Right cardiac atrium (tissue), 5 donors: ENCODE measurements at regions not wholly inside any gene's neighbourhood (a gene's known extent, or its start where the extent isn't known, plus 50 kb on each side); places are given as distances from the start of the nearest gene placed in this dataset.
"Not testable (repeated sequence)": the region's sequence is repeated elsewhere in the genome, so short reads cannot be mapped to it uniquely, and the experiment has no call there.

Experiments used
- ATAC-seq, 2 donors: fragments of 200-7000 bp; cut with Tn5 transposase; one replicate each; pipeline versions ENCODE4 v1.8.0 to v1.9.1; 2020; ENCODE audit warnings: moderate library complexity in 2 of 2, mild to moderate bottlenecking in 1 of 2
- DNase-seq, 3 donors: peaks; one replicate each; pipeline ENCODE4 v3.0.0-alpha.2; 2020
- H3K27ac ChIP-seq: one replicate; pipeline ENCODE4 v1.5.1; 2013; ENCODE audit warnings: mild to moderate bottlenecking, low read length, control low read depth, moderate library complexity
- H3K27me3 ChIP-seq: one replicate; pipeline ENCODE4 v1.6.1; 2013; ENCODE audit not compliant: control insufficient read depth, insufficient read depth
- H3K4me1 ChIP-seq: one replicate; pipeline ENCODE4 v1.6.1; 2013; ENCODE audit warnings: low read length; ENCODE audit not compliant: control insufficient read depth, insufficient read depth
- H3K4me3 ChIP-seq: one replicate; pipeline ENCODE4 v1.5.1; 2013; ENCODE audit warnings: low read length, control low read depth
- H3K9me3 ChIP-seq: one replicate; pipeline ENCODE4 v1.6.1; 2013; ENCODE audit warnings: low read length; ENCODE audit not compliant: control insufficient read depth
- WGBS: extraction: QIAGEN DNeasy Blood & Tissue Kit; methylation state at CpG from one replicate; pipeline ENCODE4 v1.1.7; 2013; 5-methylcytosine and 5-hydroxymethylcytosine counted together
- intact Hi-C, 4 donors: fragments of 100-400 bp; cut with DNase I; formaldehyde crosslinking; loops; one replicate each; pipeline versions ENCODE4 v1.11.0 to v1.14.0; 2022 to 2023
- donor health status: healthy with polysubstance abuse.
- donor health status: DM: no; HTN: yes; CAD: no.
- donor health status: DM: no; HTN: no; CAD: no.
- donor health status: DM: no; HTN: yes; CAD: no; lungs with severe emphysema.
- donor health status: DM: yes; HTN: yes; CAD: no.

DNA sequence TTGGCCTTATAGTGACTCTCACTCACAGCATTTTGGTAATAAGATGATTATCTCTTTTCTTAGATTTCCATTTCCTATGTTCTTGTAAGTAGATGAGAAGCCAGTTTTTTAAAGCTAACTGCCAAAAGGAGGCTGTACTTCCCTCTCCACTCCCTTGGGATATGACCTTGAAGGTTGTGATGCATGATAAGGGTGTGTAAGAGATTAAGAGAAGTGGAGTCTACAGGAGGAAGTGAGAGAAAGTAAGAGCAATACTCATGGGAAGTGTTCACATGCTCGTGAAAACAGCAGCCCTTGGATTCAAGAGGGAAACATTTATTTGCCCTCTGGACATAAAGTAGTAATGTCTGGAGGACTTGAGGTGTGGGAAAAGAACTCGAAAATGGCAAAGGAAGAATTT, 171.5 kb downstream of the EVA1A start:
- no peak overlapping the region for H3K27ac ChIP-seq
- no peak for DNase-seq
- intact Hi-C loops, result no loop called here
- no peaks in the 10 kb centered on the region for H3K9me3 ChIP-seq
- peaks cover 2% of the 10 kb centered on the region for H3K4me1 ChIP-seq
- WGBS, result 28% methylated on average over 2 of the region's 2 CpGs
- ATAC-seq, result no peak
- H3K27me3 ChIP-seq, result no peaks in the 10 kb centered on the region
- no peak overlapping the region for H3K4me3 ChIP-seq

- no peak overlapping the region for H3K4me3 ChIP-seq
- peaks cover 2% of the 10 kb centered on the region for H3K27me3 ChIP-seq
- ATAC-seq (no peak), DNase-seq (peak in 2 of 3 donors; percentile 25 to 32)
- H3K27ac ChIP-seq, result no peak overlapping the region
- intact Hi-C loops, result no loop called here
- no peaks in the 10 kb centered on the region for H3K4me1 ChIP-seq
- WGBS, result 68% methylated on average over 10 of the region's 10 CpGs
- H3K9me3 ChIP-seq, result no peaks in the 10 kb centered on the region
Measured at GRCh38 chr2:75381032-75381431, 179.7 kb downstream of the EVA1A start.

DNA sequence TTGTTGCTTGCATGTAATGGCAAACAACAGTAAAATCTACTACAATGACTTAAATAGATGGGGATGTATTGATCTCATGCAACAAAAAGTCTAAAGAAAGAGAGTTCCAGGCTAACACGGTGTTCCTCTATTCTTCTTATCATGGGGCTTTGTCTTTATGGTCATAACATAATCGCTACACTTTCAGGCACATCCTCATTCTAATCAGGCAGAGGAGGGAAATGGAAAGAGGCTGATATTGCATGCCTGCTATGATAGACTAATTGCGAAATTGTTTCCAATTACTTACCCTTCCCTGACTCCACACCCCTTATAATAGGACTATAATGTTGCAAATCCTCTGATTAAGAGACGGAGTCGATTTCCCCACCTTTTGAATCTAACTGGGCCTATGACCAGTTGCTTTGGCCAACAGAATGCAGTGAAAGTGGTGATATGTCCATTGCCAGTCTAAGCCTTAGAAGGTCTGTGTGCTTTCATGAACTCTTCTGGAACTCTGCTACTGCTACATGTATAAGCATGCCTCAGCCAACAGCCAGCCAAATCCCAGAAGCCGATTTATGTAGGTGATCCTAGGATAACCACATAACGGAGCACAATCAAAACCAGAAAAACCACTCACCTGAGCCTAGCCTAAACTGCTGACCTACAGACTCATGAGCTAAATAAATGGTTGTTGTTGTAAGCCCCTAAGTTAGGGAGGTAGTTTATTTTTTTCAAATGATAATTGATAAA, 180.3 kb upstream of the TACR1 start:
- 68% methylated on average over 7 of the region's 7 CpGs for WGBS
- intact Hi-C loops, result no loop called here
- H3K9me3 ChIP-seq, result no peaks in the 10 kb centered on the region
- peaks cover 2% of the 10 kb centered on the region for H3K27me3 ChIP-seq
- no peak overlapping the region for H3K4me3 ChIP-seq
- H3K27ac ChIP-seq, result no peak overlapping the region
- no peak for ATAC-seq
- DNase-seq, result no peak
- no peaks in the 10 kb centered on the region for H3K4me1 ChIP-seq

- DNase-seq, result no peak
- WGBS, result 71% methylated on average over 3 of the region's 3 CpGs
- peaks cover 2% of the 10 kb centered on the region for H3K27me3 ChIP-seq
Measured at GRCh38 chr2:75375646-75376582, 176.6 kb upstream of the TACR1 start.

GRCh38 chr2:75374414-75374957, 175.2 kb upstream of the TACR1 start:
- H3K4me3 ChIP-seq, H3K27me3 ChIP-seq, ATAC-seq, H3K9me3 ChIP-seq, H3K27ac ChIP-seq, H3K4me1 ChIP-seq, DNase-seq, intact Hi-C loops: not testable (repeated sequence)
- 66% methylated on average over 6 of the region's 6 CpGs for WGBS

More at GRCh38 chr2:75375646-75376582, 176.6 kb upstream of the TACR1 start:
- intact Hi-C loops, result no loop called here
- no peak for ATAC-seq
- Histone ChIP-seq H3K4me1 (no peaks in the 10 kb centered on the region), H3K4me3 (no peak overlapping the region), H3K9me3 (no peaks in the 10 kb centered on the region), H3K27ac (no peak overlapping the region)

- WGBS, result 90% methylated on average over 1 of the region's 1 CpG
- DNase-seq (no peak), ATAC-seq (no peak)
- intact Hi-C loops, result no loop called here
- Histone ChIP-seq H3K4me3 (no peak overlapping the region), H3K27ac (no peak overlapping the region), H3K4me1 (no peaks in the 10 kb centered on the region), H3K27me3 (no peaks in the 10 kb centered on the region), H3K9me3 (no peaks in the 10 kb centered on the region)
Measured at GRCh38 chr2:75367401-75367800, 168.1 kb upstream of the TACR1 start.

GRCh38 chr2:75361486-75361885, 162.2 kb upstream of the TACR1 start:
- no peak overlapping the region for H3K4me3 ChIP-seq
- no peaks in the 10 kb centered on the region for H3K4me1 ChIP-seq
- intact Hi-C loops, result no loop called here
- no peaks in the 10 kb centered on the region for H3K27me3 ChIP-seq
- no peaks in the 10 kb centered on the region for H3K9me3 ChIP-seq
- no peak overlapping the region for H3K27ac ChIP-seq
- DNase-seq (no peak), ATAC-seq (no peak)

DNA sequence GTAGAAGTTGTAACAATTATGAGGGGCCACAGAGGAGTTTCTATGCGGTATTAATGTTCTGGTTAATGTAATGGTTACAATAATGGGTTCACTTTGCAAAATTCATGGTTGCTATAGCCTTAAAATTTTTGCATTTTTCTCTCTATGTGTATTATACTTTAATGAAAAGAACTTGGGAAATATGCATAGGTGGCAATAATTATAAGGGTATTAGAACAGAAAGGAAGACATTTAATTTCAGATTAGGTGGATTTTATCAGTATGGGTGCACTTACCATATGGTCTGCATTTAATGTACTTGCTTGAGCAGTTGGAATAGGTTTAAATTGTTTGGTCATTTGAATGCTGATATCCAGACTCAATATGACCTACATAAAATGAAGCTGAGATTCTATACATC, 161.6 kb upstream of the TACR1 start:
- WGBS, result 75% methylated on average over 1 of the region's 1 CpG
- H3K9me3 ChIP-seq, result no peaks in the 10 kb centered on the region
- intact Hi-C loops, result no loop called here
- H3K27me3 ChIP-seq, result no peaks in the 10 kb centered on the region
- no peaks in the 10 kb centered on the region for H3K4me1 ChIP-seq
- no peak overlapping the region for H3K4me3 ChIP-seq
- DNase-seq (no peak), ATAC-seq (no peak)
- no peak overlapping the region for H3K27ac ChIP-seq

DNA sequence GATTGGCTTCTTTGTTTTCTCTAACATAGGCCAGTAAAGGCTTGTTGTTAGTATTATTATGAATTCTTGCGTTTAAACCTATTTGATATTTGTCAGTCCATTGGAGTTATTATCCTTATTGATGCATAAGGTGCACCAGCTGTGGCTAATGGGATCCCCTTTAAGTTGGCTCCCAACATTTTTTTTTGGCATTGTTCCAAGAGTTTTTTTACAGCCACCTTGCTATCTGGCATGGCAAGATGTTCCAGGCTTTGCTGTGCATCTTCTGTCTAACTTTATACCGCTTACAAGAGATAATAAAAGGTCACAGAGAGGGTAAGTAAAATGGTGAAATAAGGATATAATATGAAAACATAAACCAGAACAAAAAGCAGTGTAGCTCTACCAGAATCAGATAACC, 157.5 kb upstream of the TACR1 start:
- no peak for ATAC-seq
- Histone ChIP-seq H3K27ac (no peak overlapping the region), H3K9me3 (no peaks in the 10 kb centered on the region), H3K4me1 (no peaks in the 10 kb centered on the region), H3K4me3 (no peak overlapping the region), H3K27me3 (no peaks in the 10 kb centered on the region)
- no peak for DNase-seq
- intact Hi-C loops, result no loop called here
- WGBS, result 67% methylated on average over 2 of the region's 2 CpGs

DNA sequence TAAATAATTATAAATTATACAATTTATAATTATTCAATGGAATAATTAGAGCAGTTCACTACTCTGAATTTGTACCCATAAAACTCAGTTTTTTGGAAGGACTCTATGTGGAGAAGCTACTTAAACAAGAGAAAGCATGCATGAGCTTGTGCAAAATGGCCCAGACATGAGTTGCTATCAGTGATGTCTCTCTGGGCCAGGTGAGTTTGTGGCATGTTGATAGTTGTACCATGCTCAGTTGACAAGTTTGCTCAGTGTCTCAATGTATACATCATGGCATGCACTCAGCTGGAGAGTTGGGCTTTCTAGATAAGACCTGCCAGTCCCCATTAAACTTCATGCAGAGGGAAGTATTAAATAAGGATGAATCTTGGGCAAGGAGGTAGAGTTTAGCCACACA, 153.8 kb upstream of the TACR1 start:
- DNase-seq (no peak), ATAC-seq (no peak)
- no peak overlapping the region for H3K27ac ChIP-seq
- H3K4me1 ChIP-seq, result no peaks in the 10 kb centered on the region
- no peaks in the 10 kb centered on the region for H3K9me3 ChIP-seq
- H3K4me3 ChIP-seq, result no peak overlapping the region
- H3K27me3 ChIP-seq, result no peaks in the 10 kb centered on the region
- intact Hi-C loops, result no loop called here

DNA sequence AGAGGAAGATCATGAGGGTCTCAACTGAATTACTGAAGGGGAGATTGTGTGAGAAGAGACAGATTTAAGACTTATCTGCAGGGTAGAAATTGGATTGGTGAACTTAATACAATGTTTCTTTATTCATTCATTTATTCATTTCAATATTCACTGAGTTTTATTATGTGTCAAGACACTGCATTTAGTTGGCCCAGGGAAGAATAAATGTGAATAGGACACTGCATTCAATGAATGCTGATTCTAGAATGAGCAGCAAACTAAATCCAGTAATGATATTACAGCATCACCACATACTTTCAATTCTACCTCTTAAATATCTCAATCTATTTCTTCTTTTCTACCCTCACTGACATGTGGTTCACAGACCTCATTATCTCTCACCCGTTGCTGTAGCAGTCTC, 149.0 kb upstream of the TACR1 start:
- H3K27ac ChIP-seq, result no peak overlapping the region
- WGBS, result 68% methylated on average over 1 of the region's 1 CpG
- no peaks in the 10 kb centered on the region for H3K4me1 ChIP-seq
- H3K27me3 ChIP-seq, result no peaks in the 10 kb centered on the region
- ATAC-seq (no peak), DNase-seq (no peak)
- intact Hi-C loops, result no loop called here
- H3K9me3 ChIP-seq, result no peaks in the 10 kb centered on the region
- no peak overlapping the region for H3K4me3 ChIP-seq
